HepG2 (cell line): ENCODE measurements at regions not wholly inside any gene's neighbourhood (a gene's known extent, or its start where the extent isn't known, plus 50 kb on each side); places are given as distances from the start of the nearest gene placed in this dataset.

Source experiments
- ATAC-seq: fragments of 200-7000 bp; cut with Tn5 transposase; 3 replicates; pipeline ENCODE4 v1.9.1; 2020; ENCODE audit warnings: mild to moderate bottlenecking, moderate library complexity
- BruUV-seq: library from RNA; stranded (reverse); fragments of 400-500 nt; replicated peaks from 2 replicates; lab custom pipeline; 2021; lab: Mats Ljungman, UMichigan
- CTCF ChIA-PET: fragments of 300-600 bp; formaldehyde crosslinking; extraction: SDS; loops from one replicate; lab custom pipeline; 2021; ENCODE audit warnings: low total read pairs, inconsistent platforms, low intra/inter-chr PET ratio; lab: Yijun Ruan, JAX
- POLR2A ChIA-PET: fragments of 350-600 bp; sonication (Branson Sonifier 250); formaldehyde crosslinking; loops from one replicate; lab custom pipeline; 2020; ENCODE audit warnings: antibody characterized with exemption, inconsistent platforms; lab: Yijun Ruan, JAX
- DNase-seq: peaks from one replicate; pipeline ENCODE4 v3.0.0-alpha.2; 2015; ENCODE audit warnings: low spot score
- FAIRE-seq: peaks from 3 replicates; lab custom pipeline; 2011; peaks lifted over from hg19 to GRCh38; lab: Jason Lieb, UNC
- H2AFZ ChIP-seq: one replicate; pipeline ENCODE4 v1.6.1; 2011; ENCODE audit warnings: low read length, inconsistent platforms
- H3K27ac ChIP-seq: fragments of 300-600 bp; 3 replicates; pipeline ENCODE4 v1.8.0; 2011; ENCODE audit warnings: mixed run types, mild to moderate bottlenecking, mixed read lengths, low read length, inconsistent platforms; ENCODE audit not compliant: insufficient read depth; ENCODE audit errors: extremely low read length
- H3K27me3 ChIP-seq, 2 experiments: fragments of 200-600 bp in 1 of 2; 2 replicates in 1 of 2; 3 replicates in 1 of 2; pipeline versions ENCODE4 v1.6.0 to v1.8.0; 2011; ENCODE audit warnings: low read length in 2 of 2, mild to moderate bottlenecking in 2 of 2, moderate library complexity in 2 of 2, inconsistent platforms in 1 of 2; ENCODE audit not compliant: insufficient read depth in 2 of 2, control insufficient read depth in 1 of 2
- H3K36me3 ChIP-seq, 2 experiments: fragments of 200-600 bp in 1 of 2; replicated peaks in 1 of 2; 2 replicates in 1 of 2; 3 replicates in 1 of 2; pipeline versions ENCODE4 v1.5.1 to v1.8.0; 2011; ENCODE audit warnings: low read length in 2 of 2, inconsistent platforms in 1 of 2; ENCODE audit not compliant: insufficient read depth in 2 of 2, control insufficient read depth in 1 of 2
- H3K4me1 ChIP-seq: 2 replicates; pipeline ENCODE4 v1.5.1; 2012; ENCODE audit warnings: low read length, inconsistent platforms; ENCODE audit not compliant: insufficient read depth
- H3K4me2 ChIP-seq: 2 replicates; pipeline ENCODE4 v1.6.0; 2011; ENCODE audit warnings: low read depth, low read length, inconsistent platforms
- H3K4me3 ChIP-seq, 3 experiments: fragments of 200-600 bp in 1 of 3; sonication (generic), shearing (Covaris generic) in 1 of 3; replicated peaks in 1 of 3; 2 replicates each; pipeline ENCODE4 v1.5.1; 2011 to 2016; ENCODE audit warnings: low read length in 3 of 3, inconsistent platforms in 2 of 3, low read depth in 2 of 3, mild to moderate bottlenecking in 2 of 3, control low read depth in 1 of 3, mixed read lengths in 1 of 3; ENCODE audit not compliant: insufficient read depth in 1 of 3
- H3K79me2 ChIP-seq: one replicate; pipeline ENCODE4 v1.6.1; 2011; ENCODE audit warnings: low read length, inconsistent platforms; ENCODE audit not compliant: insufficient read depth
- H3K9ac ChIP-seq: 2 replicates; pipeline ENCODE4 v1.6.0; 2011; ENCODE audit warnings: mild to moderate bottlenecking, low read depth, low read length, inconsistent platforms; ENCODE audit not compliant: insufficient read depth
- H3K9me3 ChIP-seq: 2 replicates; pipeline ENCODE4 v1.5.1; 2012; ENCODE audit warnings: mild to moderate bottlenecking, low read length
- H4K20me1 ChIP-seq: 2 replicates; pipeline ENCODE4 v1.6.0; 2011; ENCODE audit warnings: inconsistent platforms, mild to moderate bottlenecking, low read length, moderate library complexity; ENCODE audit not compliant: insufficient read depth
- ATM ChIP-seq: fragments of 450-650 bp; IDR thresholded peaks from 2 replicates; pipeline ENCODE4 v1.7.1; 2017; ENCODE audit warnings: mild to moderate bottlenecking, borderline replicate concordance
- FOXA1 ChIP-seq, 2 experiments: fragments of 450-650 bp in 1 of 2; sonication (generic) in 1 of 2; formaldehyde crosslinking in 1 of 2; IDR thresholded peaks; 2 replicates each; pipeline versions ENCODE4 v1.4.0 to v1.6.1; 2016 to 2020; ENCODE audit warnings: missing genetic modification reagents in 1 of 2
- HOXA9 ChIP-seq: sonication (generic); formaldehyde crosslinking; IDR thresholded peaks from 2 replicates; pipeline ENCODE4 v1.8.1; 2022; ENCODE audit warnings: missing genetic modification reagents, mild to moderate bottlenecking, moderate library complexity, borderline replicate concordance
- JUN ChIP-seq: sonication (generic); formaldehyde crosslinking; IDR thresholded peaks from 2 replicates; pipeline ENCODE4 v1.4.0; 2020; ENCODE audit warnings: mild to moderate bottlenecking, missing genetic modification reagents
- MEF2D ChIP-seq: sonication (generic); formaldehyde crosslinking; IDR thresholded peaks from 2 replicates; pipeline ENCODE4 v1.5.1; 2020; ENCODE audit warnings: mild to moderate bottlenecking, missing genetic modification reagents
- POLR2AphosphoS2 ChIP-seq: IDR thresholded peaks from 2 replicates; pipeline ENCODE4 v1.6.1; 2011; ENCODE audit warnings: low read depth, low read length, improper control_type of control experiment
- RERE ChIP-seq: IDR thresholded peaks from 2 replicates; pipeline ENCODE4 v1.6.1; 2016; ENCODE audit warnings: low read depth, missing genetic modification reagents, missing compliant biosample characterization
- XBP1 ChIP-seq: sonication (generic); formaldehyde crosslinking; IDR thresholded peaks from 2 replicates; pipeline ENCODE4 v1.5.0; 2020; ENCODE audit warnings: missing genetic modification reagents
- ZNF3 ChIP-seq: IDR thresholded peaks from 2 replicates; pipeline ENCODE4 v1.7.0; 2017; ENCODE audit warnings: inconsistent platforms
- ZNF30 ChIP-seq: sonication (generic); formaldehyde crosslinking; IDR thresholded peaks from 2 replicates; pipeline ENCODE4 v1.5.0; 2020; ENCODE audit warnings: mild to moderate bottlenecking, missing genetic modification reagents
- ZNF383 ChIP-seq: sonication (generic); formaldehyde crosslinking; IDR thresholded peaks from 2 replicates; pipeline ENCODE4 v1.4.0; 2020; ENCODE audit warnings: missing genetic modification reagents, mild to moderate bottlenecking, borderline replicate concordance
- ZNF724P ChIP-seq: sonication (generic); formaldehyde crosslinking; IDR thresholded peaks from 2 replicates; pipeline ENCODE4 v1.8.0; 2022; ENCODE audit warnings: missing genetic modification reagents, borderline replicate concordance
- ZNF816 ChIP-seq: sonication (generic); formaldehyde crosslinking; IDR thresholded peaks from 2 replicates; pipeline ENCODE4 v1.8.0; 2022; ENCODE audit warnings: missing genetic modification reagents, mild to moderate bottlenecking, borderline replicate concordance
- ZNF883 ChIP-seq: sonication (generic); formaldehyde crosslinking; IDR thresholded peaks from 2 replicates; pipeline ENCODE4 v1.5.1; 2020; ENCODE audit warnings: mild to moderate bottlenecking, missing genetic modification reagents; ENCODE audit errors: not compliant biosample characterization
- ZSCAN20 ChIP-seq: sonication (generic); formaldehyde crosslinking; IDR thresholded peaks from 2 replicates; pipeline ENCODE4 v1.4.0; 2020; ENCODE audit warnings: missing genetic modification reagents, mild to moderate bottlenecking, borderline replicate concordance
- WGBS: methylation state at CpG from one replicate; pipeline ENCODE4 v1.1.6; 2017; ENCODE audit warnings: low lambda C conversion rate; 5-methylcytosine and 5-hydroxymethylcytosine counted together
- in situ Hi-C: cut with HindIII; loops from 2 replicates; pipeline ENCODE4 v1.10.0; 2017; ENCODE audit warnings: low pct_unique_long_range_greater_than_20kb; ENCODE audit not compliant: extremely low pct_ligation_motif_present
- intact Hi-C: fragments of 100-400 bp; cut with micrococcal nuclease; formaldehyde crosslinking; loops from one replicate; pipeline ENCODE4 v1.10.0; 2022; ENCODE audit not compliant: unreplicated experiment

DNA sequence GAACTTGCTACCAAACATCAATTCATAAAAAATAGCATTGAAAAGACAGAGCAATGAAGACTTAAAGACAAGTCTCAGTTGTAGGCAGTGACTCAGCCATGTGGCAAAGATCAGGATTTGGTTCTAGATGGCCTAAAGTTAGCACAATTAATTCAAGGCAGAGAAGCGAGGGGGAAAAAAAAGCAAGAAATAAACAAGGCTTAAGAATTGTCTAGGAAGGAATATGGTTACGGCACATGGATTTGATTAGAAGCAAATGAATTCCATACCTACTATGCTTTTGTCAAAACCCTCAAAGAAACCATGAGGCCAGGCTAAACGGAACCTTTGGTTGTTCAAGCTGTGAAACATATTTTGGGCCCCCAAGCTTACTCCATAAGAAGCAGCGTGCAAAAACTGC, 362.2 kb upstream of the KCNH7 start:
- Histone ChIP-seq H3K79me2 (no peaks in the 10 kb centered on the region), H3K9me3 (no peaks in the 10 kb centered on the region), H3K27ac (no peak overlapping the region), H3K36me3 (no peaks in the 10 kb centered on the region), H4K20me1 (no peaks in the 10 kb centered on the region), H3K4me3 (no peak overlapping the region), H3K4me2 (no peak overlapping the region), H3K4me1 (no peaks in the 10 kb centered on the region), H3K9ac (no peak overlapping the region), H3K27me3 (no peaks in the 10 kb centered on the region), H2AFZ (no peak overlapping the region)
- WGBS, result 4% methylated on average over 4 of the region's 4 CpGs
- BruUV-seq, result no TSS peak
- intact Hi-C loops (no loop called here), in situ Hi-C loops (no loop called here)
- FAIRE-seq, result no peak
- no peak for TF ChIP-seq JUN (CRISPR knock-in tag)
- TF ChIP-seq RERE (CRISPR knock-in tag), result no peak
- no peak for TF ChIP-seq ZNF30 (CRISPR knock-in tag)
- TF ChIP-seq ZSCAN20, result no peak
- no peak for TF ChIP-seq ZNF883 (CRISPR knock-in tag)
- TF ChIP-seq HOXA9, result no peak
- TF ChIP-seq ZNF724P (CRISPR knock-in tag), result no peak
- no peak for TF ChIP-seq ZNF3 (CRISPR knock-in tag)
- TF ChIP-seq ZNF383, result no peak
- no peak for TF ChIP-seq ATM
- no peak for TF ChIP-seq ZNF816 (CRISPR knock-in tag)
- TF ChIP-seq XBP1 (CRISPR knock-in tag), result no peak
- no peak for TF ChIP-seq FOXA1 (IDR thresholded peaks at IDR 0.05)
- no peak for TF ChIP-seq FOXA1 (CRISPR knock-in tag; IDR thresholded peaks at IDR 0.05)
- TF ChIP-seq POLR2AphosphoS2, result no peak
- no peak for TF ChIP-seq MEF2D (CRISPR knock-in tag)
- no peak for ATAC-seq
- CTCF ChIA-PET, result no interaction called here
- no peak for DNase-seq
- POLR2A ChIA-PET, result no interaction called here
